Spleen (tissue), 7 donors: ENCODE measurements at regions not wholly inside any gene's neighbourhood (a gene's known extent, or its start where the extent isn't known, plus 50 kb on each side); places are given as distances from the start of the nearest gene placed in this dataset.

Source experiments
- POLR2A ChIP-seq, 3 donors: fragments of 450-650 bp; IDR thresholded peaks; one replicate each; pipeline ENCODE4 v1.5.1; 2017; ENCODE audit warnings: antibody characterized with exemption in 3 of 3, mild to moderate bottlenecking in 1 of 3
- TF ChIP-seq, protein P1 (sequence below), 11 experiments: fragments of 200-600 bp in 7 of 11; fragments of 450-650 bp in 4 of 11; sonication (generic) in 4 of 11; IDR thresholded peaks in 8 of 11; conservative IDR thresholded peaks in 3 of 11; 1 replicate in 7 of 11; 2 replicates in 4 of 11; pipeline versions ENCODE4 v1.4.0 to v1.8.0; 2016 to 2021; ENCODE audit warnings: antibody characterized with exemption in 11 of 11, inconsistent platforms in 4 of 11, mild to moderate bottlenecking in 1 of 11
- donor health status: DM: no; HTN: no; CAD: no; lungs with moderate emphysema.
- donor health status: DM: no; HTN: no; CAD: no.
- donor health status: DM: no; HTN: no; CAD: no.

DNA sequence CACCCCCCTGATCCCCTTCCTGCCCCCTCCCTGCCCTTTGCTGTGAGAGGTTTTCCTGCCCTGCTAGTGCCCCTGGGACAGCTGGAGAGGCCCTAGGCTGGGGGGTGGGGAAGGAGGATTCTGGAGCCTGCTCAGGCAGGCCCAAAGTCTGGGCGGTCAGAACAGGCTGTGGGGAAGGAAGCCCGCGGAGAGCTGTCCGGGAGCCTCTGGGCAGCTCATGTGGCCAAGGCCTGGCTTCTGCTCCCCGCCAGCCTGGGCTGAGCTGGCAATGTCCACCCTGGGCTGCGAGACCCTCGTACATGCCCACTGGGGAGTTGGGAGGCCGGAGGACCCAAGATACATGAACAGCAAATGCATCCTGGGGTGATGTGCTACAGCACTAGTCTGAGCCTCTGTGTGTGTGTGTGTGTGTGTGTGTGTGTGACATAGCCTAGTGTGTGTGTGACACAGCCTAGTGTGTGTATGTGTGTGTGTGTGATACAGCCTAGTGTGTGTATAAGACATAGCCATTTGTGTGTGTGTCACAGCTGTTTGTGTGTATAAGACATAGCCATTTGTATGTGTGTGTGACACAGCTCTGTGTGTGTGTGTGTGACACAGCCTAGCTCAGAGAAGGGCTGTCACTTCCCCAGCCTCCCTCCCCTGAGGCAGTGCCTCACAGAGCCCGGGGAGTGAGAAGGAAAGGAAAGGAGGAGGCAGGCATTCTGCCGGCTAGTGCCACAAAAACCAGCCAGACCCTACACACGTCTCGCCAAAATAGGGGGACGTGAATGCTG is 201.4 kb upstream of the CIBAR2 start:
- TF ChIP-seq, protein P1, sequence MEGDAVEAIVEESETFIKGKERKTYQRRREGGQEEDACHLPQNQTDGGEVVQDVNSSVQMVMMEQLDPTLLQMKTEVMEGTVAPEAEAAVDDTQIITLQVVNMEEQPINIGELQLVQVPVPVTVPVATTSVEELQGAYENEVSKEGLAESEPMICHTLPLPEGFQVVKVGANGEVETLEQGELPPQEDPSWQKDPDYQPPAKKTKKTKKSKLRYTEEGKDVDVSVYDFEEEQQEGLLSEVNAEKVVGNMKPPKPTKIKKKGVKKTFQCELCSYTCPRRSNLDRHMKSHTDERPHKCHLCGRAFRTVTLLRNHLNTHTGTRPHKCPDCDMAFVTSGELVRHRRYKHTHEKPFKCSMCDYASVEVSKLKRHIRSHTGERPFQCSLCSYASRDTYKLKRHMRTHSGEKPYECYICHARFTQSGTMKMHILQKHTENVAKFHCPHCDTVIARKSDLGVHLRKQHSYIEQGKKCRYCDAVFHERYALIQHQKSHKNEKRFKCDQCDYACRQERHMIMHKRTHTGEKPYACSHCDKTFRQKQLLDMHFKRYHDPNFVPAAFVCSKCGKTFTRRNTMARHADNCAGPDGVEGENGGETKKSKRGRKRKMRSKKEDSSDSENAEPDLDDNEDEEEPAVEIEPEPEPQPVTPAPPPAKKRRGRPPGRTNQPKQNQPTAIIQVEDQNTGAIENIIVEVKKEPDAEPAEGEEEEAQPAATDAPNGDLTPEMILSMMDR (IDR thresholded peaks at IDR 0.05 in 8 of 11, conservative IDR thresholded peaks at IDR 0.05 in 3 of 11) = no peak
- TF ChIP-seq POLR2A (IDR thresholded peaks at IDR 0.05) = no peak
